ENCODE measurements at regions not wholly inside any gene's neighbourhood (a gene's known extent, or its start where the extent isn't known, plus 50 kb on each side); places are given as distances from the start of the nearest gene placed in this dataset.
"Not testable (repeated sequence)": the region's sequence is repeated elsewhere in the genome, so short reads cannot be mapped to it uniquely, and the experiment has no call there.

- TF ChIP-seq CTCF (IDR thresholded peaks at IDR 0.05); ZFX (IDR thresholded peaks at IDR 0.05; ENCODE audit: borderline replicate concordance): not testable (repeated sequence)
Measured at GRCh38 chr6:58038213-58038612, 720.8 kb downstream of the PRIM2 start.

Data from 22Rv1 (cell line).